HCT116 (cell line): ENCODE measurements at regions not wholly inside any gene's neighbourhood (a gene's known extent, or its start where the extent isn't known, plus 50 kb on each side); places are given as distances from the start of the nearest gene placed in this dataset.

ENCODE experiments used
- ATAC-seq: fragments of 200-7000 bp; cut with Tn5 transposase; 2 replicates; pipeline ENCODE4 v1.9.1; 2020; ENCODE audit warnings: mild to moderate bottlenecking, moderate library complexity
- BruUV-seq: library from RNA; stranded (reverse); fragments of 400-500 nt; replicated peaks from 2 replicates; lab custom pipeline; 2021; lab: Mats Ljungman, UMichigan
- CTCF ChIA-PET: fragments of 300-600 bp; sonication (Branson Sonifier 250); formaldehyde crosslinking; loops from one replicate; lab custom pipeline; 2021; ENCODE audit warnings: antibody characterized with exemption; lab: Charles Lee
- POLR2A ChIA-PET: fragments of 300-600, 350-600 bp; sonication (Branson Sonifier 250); formaldehyde crosslinking; loops from one replicate; lab custom pipeline; 2021; ENCODE audit warnings: antibody characterized with exemption; lab: Charles Lee
- RAD21 ChIA-PET, 2 experiments: fragments of 300-600 bp; sonication (Branson Sonifier 250); formaldehyde crosslinking; loops; one replicate each; lab custom pipeline; 2023; ENCODE audit warnings: low total read pairs in 2 of 2; ENCODE audit not compliant: uncharacterized antibody in 2 of 2, unreplicated experiment in 2 of 2, low non-redundant PET in 1 of 2; lab: Charles Lee
- DNase-seq: peaks from one replicate; pipeline ENCODE4 v3.0.0-alpha.2; 2010; ENCODE audit warnings: low read depth, low spot score
- H2AFZ ChIP-seq: fragments of 200-600 bp; shearing (Covaris generic), sonication (generic); 2 replicates; pipeline ENCODE4 v1.6.1; 2017; ENCODE audit warnings: low read depth, mixed run types, mixed read lengths, antibody characterized with exemption, low read length; ENCODE audit not compliant: poor library complexity, severe bottlenecking
- H3K27ac ChIP-seq: 2 replicates; pipeline ENCODE4 v1.5.1; 2012; ENCODE audit warnings: low read depth, low read length
- H3K27me3 ChIP-seq: fragments of 200-600 bp; sonication (generic); 2 replicates; pipeline ENCODE4 v1.6.1; 2016; ENCODE audit warnings: mixed run types, low read length, mixed read lengths; ENCODE audit not compliant: insufficient read depth
- H3K36me3 ChIP-seq, 2 experiments: fragments of 200-500 bp in 1 of 2; fragments of 200-600 bp in 1 of 2; sonication (Bioruptor generic) in 1 of 2; sonication (generic) in 1 of 2; 2 replicates each; pipeline versions ENCODE4 v1.5.1 to v1.6.1; 2014 to 2016; ENCODE audit warnings: low read length in 2 of 2, inconsistent platforms in 1 of 2, mixed read lengths in 1 of 2, mixed run types in 1 of 2; ENCODE audit not compliant: insufficient read depth in 2 of 2, control insufficient read depth in 1 of 2
- H3K4me1 ChIP-seq, 2 experiments: fragments of 200-600 bp in 1 of 2; sonication (generic) in 1 of 2; 2 replicates each; pipeline versions ENCODE4 v1.5.1 to v1.6.1; 2012 to 2017; ENCODE audit warnings: low read length in 2 of 2, inconsistent platforms in 1 of 2, mild to moderate bottlenecking in 1 of 2, mixed read lengths in 1 of 2, mixed run types in 1 of 2, moderate library complexity in 1 of 2; ENCODE audit not compliant: insufficient read depth in 2 of 2, control insufficient read depth in 1 of 2
- H3K4me2 ChIP-seq: fragments of 200-600 bp; sonication (generic); 2 replicates; pipeline ENCODE4 v1.6.1; 2017; ENCODE audit warnings: mixed run types, low read length, mixed read lengths
- H3K4me3 ChIP-seq, 2 experiments: fragments of 200-600 bp in 1 of 2; sonication (generic) in 1 of 2; replicated peaks in 1 of 2; 2 replicates each; pipeline ENCODE4 v1.5.1; 2011 to 2016; ENCODE audit warnings: low read length in 2 of 2, control low read depth in 1 of 2, low read depth in 1 of 2, mild to moderate bottlenecking in 1 of 2, mixed read lengths in 1 of 2, mixed run types in 1 of 2
- H3K79me2 ChIP-seq: fragments of 200-600 bp; sonication (generic); 2 replicates; pipeline ENCODE4 v1.6.1; 2017; ENCODE audit warnings: mild to moderate bottlenecking, mixed run types, low read length, moderate library complexity, mixed read lengths; ENCODE audit not compliant: insufficient read depth
- H3K9ac ChIP-seq: fragments of 200-600 bp; sonication (generic); 2 replicates; pipeline ENCODE4 v1.6.1; 2016; ENCODE audit warnings: low read length, mixed read lengths
- H3K9me2 ChIP-seq: fragments of 200-600 bp; sonication (generic), shearing (Covaris generic); 2 replicates; pipeline ENCODE4 v1.6.1; 2017; ENCODE audit warnings: mixed run types, mild to moderate bottlenecking, moderate library complexity; ENCODE audit not compliant: insufficient read depth
- H3K9me3 ChIP-seq, 2 experiments: fragments of 200-500 bp in 1 of 2; fragments of 200-600 bp in 1 of 2; sonication (Bioruptor generic) in 1 of 2; sonication (generic) in 1 of 2; 2 replicates each; pipeline ENCODE4 v1.6.1; 2014 to 2017; ENCODE audit warnings: low read length in 2 of 2, mixed read lengths in 2 of 2, inconsistent platforms in 1 of 2, low read depth in 1 of 2, mild to moderate bottlenecking in 1 of 2, mixed run types in 1 of 2, moderate library complexity in 1 of 2; ENCODE audit not compliant: control insufficient read depth in 1 of 2, insufficient read depth in 1 of 2
- H4K20me1 ChIP-seq: fragments of 200-600 bp; sonication (generic), shearing (Covaris generic); 2 replicates; pipeline ENCODE4 v1.6.1; 2017; ENCODE audit warnings: mixed run types, mild to moderate bottlenecking, moderate library complexity; ENCODE audit not compliant: insufficient read depth
- ATF3 ChIP-seq: IDR thresholded peaks from 2 replicates; pipeline ENCODE4 v1.6.1; 2012
- CEBPB ChIP-seq: IDR thresholded peaks from 2 replicates; pipeline ENCODE4 v1.6.1; 2012; ENCODE audit warnings: low read depth
- ELF1 ChIP-seq: IDR thresholded peaks from 2 replicates; pipeline ENCODE4 v1.6.1; 2012; ENCODE audit warnings: low read depth, borderline replicate concordance
- EZH2phosphoT487 ChIP-seq: fragments of 200-600 bp; IDR thresholded peaks from 2 replicates; pipeline ENCODE4 v1.6.1; 2018; ENCODE audit warnings: antibody characterized with exemption, borderline replicate concordance
- FOSL1 ChIP-seq: IDR thresholded peaks from 2 replicates; pipeline ENCODE4 v1.6.1; 2012; ENCODE audit warnings: low read depth
- MAX ChIP-seq: IDR thresholded peaks from 2 replicates; pipeline ENCODE4 v1.6.1; 2012
- POLR2A ChIP-seq: IDR thresholded peaks from 2 replicates; pipeline ENCODE4 v1.7.0; 2011; ENCODE audit warnings: borderline replicate concordance; ENCODE audit not compliant: insufficient read depth, insufficient read length; ENCODE audit errors: extremely low read depth
- RAD21 ChIP-seq: IDR thresholded peaks from 2 replicates; pipeline ENCODE4 v1.6.1; 2012; ENCODE audit warnings: low read depth, mild to moderate bottlenecking
- REST ChIP-seq: IDR thresholded peaks from 2 replicates; pipeline ENCODE4 v1.6.1; 2012; ENCODE audit warnings: low read depth
- SIN3A ChIP-seq: IDR thresholded peaks from 2 replicates; pipeline ENCODE4 v1.6.1; 2012; ENCODE audit warnings: low read depth
- SP1 ChIP-seq: IDR thresholded peaks from 2 replicates; pipeline ENCODE4 v1.6.1; 2012; ENCODE audit warnings: low read depth
- SRF ChIP-seq: IDR thresholded peaks from 2 replicates; pipeline ENCODE4 v1.6.1; 2012; ENCODE audit warnings: low read depth
- YY1 ChIP-seq: IDR thresholded peaks from 2 replicates; pipeline ENCODE4 v1.6.1; 2011; ENCODE audit warnings: low read length, low read depth, moderate library complexity, mild to moderate bottlenecking; ENCODE audit not compliant: insufficient replicate concordance; ENCODE audit errors: extremely low read depth
- ZFX ChIP-seq: fragments of 450-650 bp; IDR thresholded peaks from 2 replicates; pipeline ENCODE4 v1.6.1; 2017
- ZNF274 ChIP-seq: fragments of 200-500 bp; sonication (Bioruptor generic); IDR thresholded peaks from 2 replicates; pipeline ENCODE4 v1.6.1; 2014; ENCODE audit warnings: mild to moderate bottlenecking, low read depth, low read length, inconsistent platforms
- intact Hi-C: fragments of 100-400 bp; cut with micrococcal nuclease; formaldehyde crosslinking; loops from 2 replicates; pipeline ENCODE4 v1.10.0; 2022

DNA sequence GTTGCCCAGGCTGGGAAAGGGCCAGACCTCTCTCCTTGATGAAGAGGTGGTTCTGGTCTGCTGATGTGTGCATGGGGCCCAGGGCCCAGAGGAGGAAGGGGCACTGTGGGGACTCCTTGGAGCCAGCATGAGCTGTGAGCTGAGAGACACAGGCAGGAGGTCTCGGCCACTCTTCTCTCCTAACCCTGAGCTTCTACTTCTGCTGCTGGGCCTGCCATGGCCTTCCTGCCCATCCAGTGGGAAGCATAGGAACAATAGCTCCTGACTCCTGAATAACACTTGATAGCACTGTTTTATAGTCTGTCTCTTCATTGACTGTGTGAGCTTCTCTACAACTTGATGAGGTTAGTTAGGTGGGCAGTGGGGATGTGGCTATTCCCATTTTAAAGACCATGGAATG is 181.1 kb downstream of the UTP18 start:
- ATAC-seq (no peak), DNase-seq (no peak)
- peaks cover 22% of the 10 kb centered on the region for H3K27me3 ChIP-seq
- no peak overlapping the region for H3K4me3 ChIP-seq
- intact Hi-C loops: no loop called here
- no TSS peak for BruUV-seq
- H3K4me2 ChIP-seq: no peak overlapping the region
- peaks cover 0 to 6% of the 10 kb centered on the region in 2 experiments; a peak in 1 of 4 replicates for H3K4me1 ChIP-seq
- RAD21 ChIA-PET: no interaction called here
- CTCF ChIA-PET: interaction anchor here (1.3 kb wide), 1 partner anchor 20 kb away, joined by 3 read pairs; no protein-coding TSS in a partner anchor
- no peaks in the 10 kb centered on the region for H4K20me1 ChIP-seq
- no peaks in the 10 kb centered on the region for H3K36me3 ChIP-seq
- H3K9me2 ChIP-seq: no peaks in the 10 kb centered on the region
- H3K9ac ChIP-seq: no peak overlapping the region
- H3K9me3 ChIP-seq: no peaks in the 10 kb centered on the region
- no peaks in the 10 kb centered on the region for H3K79me2 ChIP-seq
- POLR2A ChIA-PET: no interaction called here
- no peak overlapping the region for H2AFZ ChIP-seq
- no peak overlapping the region for H3K27ac ChIP-seq
- TF ChIP-seq YY1: no peak
- no peak for TF ChIP-seq FOSL1

DNA sequence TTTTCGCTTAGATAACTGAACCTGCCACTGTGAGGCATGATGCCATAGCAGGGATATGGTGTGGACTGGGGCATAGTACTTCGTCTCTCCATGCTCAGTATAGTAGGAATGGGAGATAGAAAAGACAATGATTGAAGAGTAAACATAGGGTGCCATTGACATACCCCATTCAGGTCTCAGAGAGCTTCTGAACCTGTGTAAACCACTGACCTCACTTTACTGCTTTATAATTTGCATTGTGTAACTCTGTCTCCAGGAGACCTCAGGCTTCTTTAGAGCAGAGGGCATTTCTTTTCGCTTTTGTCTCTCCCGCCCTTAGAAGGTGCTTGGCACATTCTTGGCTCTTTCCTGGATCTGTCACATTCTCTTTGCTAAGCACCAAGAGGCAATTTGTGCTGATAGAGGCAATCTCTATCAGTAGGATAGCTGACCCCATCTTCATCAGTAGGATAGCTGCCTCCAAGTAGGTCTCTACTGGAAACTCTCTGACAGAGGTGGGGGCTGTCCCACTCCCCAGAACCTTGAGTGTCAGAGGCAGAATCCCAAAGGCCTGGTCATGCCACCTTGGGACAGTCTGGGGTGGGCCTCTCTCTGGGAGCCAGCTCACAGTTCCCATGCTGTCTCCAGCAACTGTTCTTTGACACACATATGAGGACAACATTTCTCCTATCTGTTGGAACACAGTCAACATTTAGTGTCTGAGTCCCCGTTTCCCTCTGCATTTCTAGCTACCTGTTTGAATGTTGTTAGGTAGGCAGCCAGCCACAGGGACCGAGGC is 181.9 kb downstream of the UTP18 start:
- Histone ChIP-seq H3K4me3 (no peak overlapping the region), H3K9me2 (no peaks in the 10 kb centered on the region), H3K36me3 (no peaks in the 10 kb centered on the region), H3K9me3 (no peaks in the 10 kb centered on the region), H3K4me1 (peaks cover 0 to 6% of the 10 kb centered on the region in 2 experiments; a peak in 1 of 4 replicates), H3K27ac (no peak overlapping the region), H3K4me2 (no peak overlapping the region), H3K27me3 (peaks cover 29% of the 10 kb centered on the region), H2AFZ (no peak overlapping the region), H3K79me2 (no peaks in the 10 kb centered on the region), H3K9ac (no peak overlapping the region), H4K20me1 (no peaks in the 10 kb centered on the region)
- BruUV-seq: no TSS peak
- ChIA-PET RAD21 (no interaction called here), POLR2A (no interaction called here), CTCF (no interaction called here)
- intact Hi-C loops: no loop called here
- no peak for ATAC-seq
- no peak for DNase-seq
- TF ChIP-seq FOSL1: no peak
- TF ChIP-seq YY1: no peak
- no peak for TF ChIP-seq MAX
- TF ChIP-seq RAD21: no peak
- no peak for TF ChIP-seq ATF3
- no peak for TF ChIP-seq REST
- TF ChIP-seq SRF: no peak
- TF ChIP-seq ELF1: no peak
- no peak for TF ChIP-seq EZH2phosphoT487
- no peak for TF ChIP-seq ZFX
- TF ChIP-seq SP1: no peak
- TF ChIP-seq CEBPB: no peak
- TF ChIP-seq SIN3A: no peak
- no peak for TF ChIP-seq ZNF274
- TF ChIP-seq POLR2A: no peak
